Neutrophil (primary cell): ENCODE measurements at regions not wholly inside any gene's neighbourhood (a gene's known extent, or its start where the extent isn't known, plus 50 kb on each side); places are given as distances from the start of the nearest gene placed in this dataset.
"Not testable (repeated sequence)": the region's sequence is repeated elsewhere in the genome, so short reads cannot be mapped to it uniquely, and the experiment has no call there.

ENCODE experiments used
- H3K27ac ChIP-seq: fragments of 200-600 bp; sonication (generic); 2 replicates; pipeline ENCODE4 v1.5.1; 2016; ENCODE audit warnings: mild to moderate bottlenecking, moderate library complexity
- H3K27me3 ChIP-seq: fragments of 200-600 bp; sonication (generic); 2 replicates; pipeline ENCODE4 v1.6.0; 2016; ENCODE audit warnings: mild to moderate bottlenecking
- H3K36me3 ChIP-seq: fragments of 200-600 bp; sonication (generic); 2 replicates; pipeline ENCODE4 v1.5.1; 2017
- H3K4me1 ChIP-seq, 2 experiments: fragments of 200-600 bp in 1 of 2; sonication (generic) in 1 of 2; 1 replicate in 1 of 2; 2 replicates in 1 of 2; pipeline versions ENCODE4 v1.5.1 to v1.6.1; 2013 to 2016; ENCODE audit warnings: low read depth in 1 of 2, low read length in 1 of 2, mild to moderate bottlenecking in 1 of 2, moderate library complexity in 1 of 2; ENCODE audit not compliant: control insufficient read depth in 1 of 2, insufficient read depth in 1 of 2
- H3K4me3 ChIP-seq, 2 experiments: fragments of 200-600 bp in 1 of 2; sonication (generic) in 1 of 2; 1 replicate in 1 of 2; 2 replicates in 1 of 2; pipeline ENCODE4 v1.5.1; 2013 to 2016; ENCODE audit warnings: low read depth in 1 of 2, low read length in 1 of 2, mild to moderate bottlenecking in 1 of 2, moderate library complexity in 1 of 2
- H3K9me3 ChIP-seq: fragments of 200-600 bp; sonication (generic); 2 replicates; pipeline ENCODE4 v1.5.1; 2016
- CTCF ChIP-seq: fragments of 200-600 bp; sonication (generic); IDR thresholded peaks from 2 replicates; pipeline ENCODE4 v1.5.1; 2016; ENCODE audit warnings: antibody characterized with exemption

- H3K9me3 ChIP-seq, result no peaks in the 10 kb centered on the region
- H3K4me3 ChIP-seq, result no peak overlapping the region
- H3K27ac ChIP-seq, result no peak overlapping the region
- H3K4me1 ChIP-seq, result no peaks in the 10 kb centered on the region
- TF ChIP-seq CTCF, result no peak
- no peaks in the 10 kb centered on the region for H3K36me3 ChIP-seq
- H3K27me3 ChIP-seq, result no peaks in the 10 kb centered on the region
Observed at GRCh38 chr11:21783954-21784353, 408.9 kb upstream of the ANO5 start.

GRCh38 chr11:21785351-21785750 lies 407.5 kb upstream of the ANO5 start:
- H3K9me3 ChIP-seq, result no peaks in the 10 kb centered on the region
- no peaks in the 10 kb centered on the region for H3K27me3 ChIP-seq
- H3K4me1 ChIP-seq, result no peaks in the 10 kb centered on the region
- no peak for TF ChIP-seq CTCF
- H3K36me3 ChIP-seq, result no peaks in the 10 kb centered on the region
- no peak overlapping the region for H3K4me3 ChIP-seq
- H3K27ac ChIP-seq, result no peak overlapping the region

GRCh38 chr11:21794306-21794705 lies 398.6 kb upstream of the ANO5 start:
- H3K4me1 ChIP-seq, result no peaks in the 10 kb centered on the region
- TF ChIP-seq CTCF, result no peak
- no peak overlapping the region for H3K4me3 ChIP-seq
- no peaks in the 10 kb centered on the region for H3K27me3 ChIP-seq
- no peak overlapping the region for H3K27ac ChIP-seq
- no peaks in the 10 kb centered on the region for H3K36me3 ChIP-seq
- H3K9me3 ChIP-seq, result no peaks in the 10 kb centered on the region

- Histone ChIP-seq H3K9me3 (no peaks in the 10 kb centered on the region), H3K4me3 (no peak overlapping the region), H3K27ac (no peak overlapping the region), H3K27me3 (no peaks in the 10 kb centered on the region), H3K4me1 (no peaks in the 10 kb centered on the region), H3K36me3 (no peaks in the 10 kb centered on the region)
- no peak for TF ChIP-seq CTCF
Observed at GRCh38 chr11:21798216-21798615, 394.7 kb upstream of the ANO5 start.

GRCh38 chr11:21804523-21804922 lies 388.4 kb upstream of the ANO5 start:
- not testable (repeated sequence) for H3K9me3 ChIP-seq, H3K36me3 ChIP-seq, H3K27ac ChIP-seq, H3K4me3 ChIP-seq, H3K4me1 ChIP-seq, H3K27me3 ChIP-seq

GRCh38 chr11:21806508-21806907 lies 386.4 kb upstream of the ANO5 start:
- TF ChIP-seq CTCF, result no peak
- H3K4me3 ChIP-seq, result no peak overlapping the region
- H3K4me1 ChIP-seq, result peaks cover 0 to 8% of the 10 kb centered on the region in 2 experiments
- no peak overlapping the region for H3K27ac ChIP-seq
- H3K9me3 ChIP-seq, result no peaks in the 10 kb centered on the region
- no peaks in the 10 kb centered on the region for H3K36me3 ChIP-seq
- H3K27me3 ChIP-seq, result no peaks in the 10 kb centered on the region
